Type B pancreatic cell (in vitro differentiated cells): ENCODE measurements at regions not wholly inside any gene's neighbourhood (a gene's known extent, or its start where the extent isn't known, plus 50 kb on each side); places are given as distances from the start of the nearest gene placed in this dataset.

Experiments used
- DNase-seq: peaks from one replicate; pipeline ENCODE4 v3.0.0; 2021; ENCODE audit warnings: mixed read lengths; ENCODE audit not compliant: unreplicated experiment; ENCODE audit errors: extremely low spot score
- H3K27ac Mint-ChIP-seq: 2 replicates; pipeline ENCODE4 v1.8.0; 2021; ENCODE audit warnings: mild to moderate bottlenecking, mixed read lengths
- H3K27me3 Mint-ChIP-seq: 2 replicates; pipeline ENCODE4 v1.8.0; 2021; ENCODE audit warnings: mixed read lengths
- H3K36me3 Mint-ChIP-seq: 2 replicates; pipeline ENCODE4 v1.8.0; 2021; ENCODE audit warnings: mixed read lengths
- H3K4me1 Mint-ChIP-seq: one replicate; pipeline ENCODE4 v1.8.0; 2021; ENCODE audit warnings: mixed read lengths; ENCODE audit not compliant: unreplicated experiment
- H3K4me3 Mint-ChIP-seq: 2 replicates; pipeline ENCODE4 v1.8.0; 2021; ENCODE audit warnings: mild to moderate bottlenecking, mixed read lengths
- H3K9me3 Mint-ChIP-seq: 2 replicates; pipeline ENCODE4 v1.8.0; 2021; ENCODE audit warnings: mixed read lengths
- TF ChIP-seq, protein P1 (sequence below): fragments of 200-600 bp; sonication (generic); conservative IDR thresholded peaks from 2 replicates; pipeline ENCODE4 v1.5.0; 2021; ENCODE audit warnings: antibody characterized with exemption, mild to moderate bottlenecking

- TF ChIP-seq, protein P1, sequence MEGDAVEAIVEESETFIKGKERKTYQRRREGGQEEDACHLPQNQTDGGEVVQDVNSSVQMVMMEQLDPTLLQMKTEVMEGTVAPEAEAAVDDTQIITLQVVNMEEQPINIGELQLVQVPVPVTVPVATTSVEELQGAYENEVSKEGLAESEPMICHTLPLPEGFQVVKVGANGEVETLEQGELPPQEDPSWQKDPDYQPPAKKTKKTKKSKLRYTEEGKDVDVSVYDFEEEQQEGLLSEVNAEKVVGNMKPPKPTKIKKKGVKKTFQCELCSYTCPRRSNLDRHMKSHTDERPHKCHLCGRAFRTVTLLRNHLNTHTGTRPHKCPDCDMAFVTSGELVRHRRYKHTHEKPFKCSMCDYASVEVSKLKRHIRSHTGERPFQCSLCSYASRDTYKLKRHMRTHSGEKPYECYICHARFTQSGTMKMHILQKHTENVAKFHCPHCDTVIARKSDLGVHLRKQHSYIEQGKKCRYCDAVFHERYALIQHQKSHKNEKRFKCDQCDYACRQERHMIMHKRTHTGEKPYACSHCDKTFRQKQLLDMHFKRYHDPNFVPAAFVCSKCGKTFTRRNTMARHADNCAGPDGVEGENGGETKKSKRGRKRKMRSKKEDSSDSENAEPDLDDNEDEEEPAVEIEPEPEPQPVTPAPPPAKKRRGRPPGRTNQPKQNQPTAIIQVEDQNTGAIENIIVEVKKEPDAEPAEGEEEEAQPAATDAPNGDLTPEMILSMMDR = no peak
- Mint-ChIP-seq H3K9me3 (no peaks in the 10 kb centered on the region), H3K27me3 (peaks cover 16% of the 10 kb centered on the region), H3K4me3 (no peak overlapping the region), H3K27ac (no peak overlapping the region), H3K36me3 (no peaks in the 10 kb centered on the region), H3K4me1 (no peaks in the 10 kb centered on the region)
- DNase-seq = no peak
Measured at GRCh38 chr16:79361132-79361751, 239.3 kb downstream of the MAF start.

- H3K27ac Mint-ChIP-seq = no peak overlapping the region
- DNase-seq = no peak
- no peak overlapping the region for H3K4me3 Mint-ChIP-seq
- peaks cover 19% of the 10 kb centered on the region for H3K27me3 Mint-ChIP-seq
- no peaks in the 10 kb centered on the region for H3K36me3 Mint-ChIP-seq
- H3K4me1 Mint-ChIP-seq = no peaks in the 10 kb centered on the region
- TF ChIP-seq, protein P1 = no peak
- no peaks in the 10 kb centered on the region for H3K9me3 Mint-ChIP-seq
Measured at GRCh38 chr16:79360267-79360666, 240.3 kb downstream of the MAF start.

GRCh38 chr16:79359082-79359481 lies 241.5 kb downstream of the MAF start:
- DNase-seq = no peak
- Mint-ChIP-seq H3K36me3 (no peaks in the 10 kb centered on the region), H3K4me1 (no peaks in the 10 kb centered on the region), H3K4me3 (no peak overlapping the region), H3K9me3 (no peaks in the 10 kb centered on the region), H3K27ac (no peak overlapping the region), H3K27me3 (peaks cover 17% of the 10 kb centered on the region)
- TF ChIP-seq, protein P1 = no peak

GRCh38 chr16:79358188-79358587 lies 242.3 kb downstream of the MAF start:
- no peak overlapping the region for H3K4me3 Mint-ChIP-seq
- TF ChIP-seq, protein P1 = no peak
- H3K27me3 Mint-ChIP-seq = peaks cover 10% of the 10 kb centered on the region
- no peak for DNase-seq
- no peaks in the 10 kb centered on the region for H3K9me3 Mint-ChIP-seq
- H3K27ac Mint-ChIP-seq = no peak overlapping the region
- no peaks in the 10 kb centered on the region for H3K36me3 Mint-ChIP-seq
- no peaks in the 10 kb centered on the region for H3K4me1 Mint-ChIP-seq

GRCh38 chr16:79355600-79356358 lies 244.8 kb downstream of the MAF start:
- no peak for DNase-seq
- Mint-ChIP-seq H3K27me3 (peaks cover 3% of the 10 kb centered on the region), H3K4me3 (no peak overlapping the region), H3K36me3 (no peaks in the 10 kb centered on the region), H3K27ac (no peak overlapping the region), H3K9me3 (no peaks in the 10 kb centered on the region), H3K4me1 (no peaks in the 10 kb centered on the region)
- TF ChIP-seq, protein P1 = no peak
